CD14-positive monocyte (primary cell): ENCODE measurements at regions not wholly inside any gene's neighbourhood (a gene's known extent, or its start where the extent isn't known, plus 50 kb on each side); places are given as distances from the start of the nearest gene placed in this dataset.

Experiments used
- DNase-seq, 3 donors: peaks; one replicate each; pipeline ENCODE4 v3.0.0-alpha.2; 2011 to 2022
- H2AFZ ChIP-seq: 2 replicates; pipeline ENCODE4 v1.6.0; 2012; ENCODE audit warnings: mild to moderate bottlenecking, low read depth, low read length, inconsistent platforms; ENCODE audit not compliant: insufficient read depth, poor library complexity, severe bottlenecking
- H3K27ac ChIP-seq, 2 donors: 1 replicate in 1 of 2; 2 replicates in 1 of 2; pipeline ENCODE4 v1.5.1; 2012 to 2013; ENCODE audit warnings: low read length in 2 of 2, control low read depth in 1 of 2, inconsistent platforms in 1 of 2, low read depth in 1 of 2, mild to moderate bottlenecking in 1 of 2
- H3K27me3 ChIP-seq, 2 donors: one replicate each; pipeline versions ENCODE4 v1.6.0 to v1.6.1; 2011 to 2013; ENCODE audit warnings: low read length in 2 of 2; ENCODE audit not compliant: control insufficient read depth in 2 of 2, insufficient read depth in 2 of 2
- H3K36me3 ChIP-seq, 2 donors: replicated peaks in 1 of 2; 1 replicate in 1 of 2; 2 replicates in 1 of 2; pipeline versions ENCODE4 v1.5.1 to v1.6.1; 2012 to 2013; ENCODE audit warnings: low read length in 2 of 2, control low read depth in 1 of 2, inconsistent platforms in 1 of 2, mild to moderate bottlenecking in 1 of 2; ENCODE audit not compliant: insufficient read depth in 2 of 2, control insufficient read depth in 1 of 2
- H3K4me1 ChIP-seq, 2 donors: 1 replicate in 1 of 2; 2 replicates in 1 of 2; pipeline versions ENCODE4 v1.5.1 to v1.6.1; 2012 to 2013; ENCODE audit warnings: low read length in 2 of 2, control low read depth in 1 of 2, inconsistent platforms in 1 of 2, mild to moderate bottlenecking in 1 of 2, moderate library complexity in 1 of 2; ENCODE audit not compliant: insufficient read depth in 2 of 2, control insufficient read depth in 1 of 2
- H3K4me2 ChIP-seq: replicated peaks from 2 replicates; pipeline ENCODE3; 2012; ENCODE audit warnings: low read length, moderate library complexity, mild to moderate bottlenecking; ENCODE audit not compliant: poor library complexity, severe bottlenecking; ENCODE audit errors: extremely low read depth
- H3K4me3 ChIP-seq, 3 experiments: fragments of 200-600 bp in 1 of 3; sonication (generic) in 1 of 3; replicated peaks in 1 of 3; 1 replicate in 2 of 3; 2 replicates in 1 of 3; pipeline ENCODE4 v1.5.1; 2011 to 2013; ENCODE audit warnings: low read length in 3 of 3, mild to moderate bottlenecking in 3 of 3, control low read depth in 2 of 3, low read depth in 2 of 3, inconsistent platforms in 1 of 3, moderate library complexity in 1 of 3
- H3K79me2 ChIP-seq: 2 replicates; pipeline ENCODE4 v1.6.0; 2012; ENCODE audit warnings: mild to moderate bottlenecking, control low read depth, inconsistent platforms, low read length, moderate library complexity; ENCODE audit not compliant: insufficient read depth
- H3K9ac ChIP-seq: 2 replicates; pipeline ENCODE4 v1.6.0; 2017; ENCODE audit warnings: low read length, mild to moderate bottlenecking; ENCODE audit not compliant: insufficient read depth, poor library complexity, severe bottlenecking
- H3K9me3 ChIP-seq, 2 donors: replicated peaks in 1 of 2; 1 replicate in 1 of 2; 2 replicates in 1 of 2; pipeline versions ENCODE4 v1.5.1 to v1.6.1; 2012 to 2013; ENCODE audit warnings: low read length in 2 of 2, control low read depth in 1 of 2; ENCODE audit not compliant: control insufficient read depth in 1 of 2, insufficient read depth in 1 of 2
- H4K20me1 ChIP-seq: 2 replicates; pipeline ENCODE4 v1.6.0; 2012; ENCODE audit warnings: mild to moderate bottlenecking, low read length, control low read depth, moderate library complexity; ENCODE audit not compliant: insufficient read depth
- H3K27ac Mint-ChIP-seq, 7 donors: one replicate each; pipeline ENCODE4 v1.8.0; 2020; ENCODE audit warnings: mild to moderate bottlenecking in 7 of 7, mixed read lengths in 7 of 7, moderate library complexity in 6 of 7, inconsistent platforms in 2 of 7
- H3K27me3 Mint-ChIP-seq, 3 donors: one replicate each; pipeline ENCODE4 v1.8.0; 2021 to 2022; ENCODE audit warnings: low read depth in 3 of 3, mild to moderate bottlenecking in 3 of 3, mixed read lengths in 3 of 3, moderate library complexity in 3 of 3, inconsistent platforms in 1 of 3
- H3K36me3 Mint-ChIP-seq, 2 donors: one replicate each; pipeline ENCODE4 v1.8.0; 2020; ENCODE audit warnings: mixed read lengths in 2 of 2, inconsistent platforms in 1 of 2, mild to moderate bottlenecking in 1 of 2
- H3K4me1 Mint-ChIP-seq: one replicate; pipeline ENCODE4 v1.8.0; 2020; ENCODE audit warnings: mild to moderate bottlenecking, mixed read lengths
- H3K4me3 Mint-ChIP-seq, 2 donors: one replicate each; pipeline ENCODE4 v1.8.0; 2020; ENCODE audit warnings: mild to moderate bottlenecking in 2 of 2, mixed read lengths in 2 of 2, moderate library complexity in 1 of 2
- H3K9me3 Mint-ChIP-seq, 7 donors: one replicate each; pipeline ENCODE4 v1.8.0; 2020 to 2022; ENCODE audit warnings: mixed read lengths in 7 of 7, mild to moderate bottlenecking in 6 of 7, moderate library complexity in 6 of 7, inconsistent platforms in 2 of 7
- CTCF ChIP-seq: fragments of 200-600 bp; IDR thresholded peaks from one replicate; pipeline ENCODE4 v1.8.0; 2022; ENCODE audit warnings: antibody characterized with exemption, mild to moderate bottlenecking
- WGBS: methylation state at CpG from one replicate; pipeline ENCODE4 v1.1.5; 2013; ENCODE audit warnings: missing lambda C conversion rate; ENCODE audit not compliant: insufficient coverage; 5-methylcytosine and 5-hydroxymethylcytosine counted together
- intact Hi-C, 2 donors: fragments of 100-400 bp; cut with micrococcal nuclease; formaldehyde crosslinking; loops; one replicate each; pipeline versions ENCODE4 v1.15.0 to v1.15.1; 2023

DNA sequence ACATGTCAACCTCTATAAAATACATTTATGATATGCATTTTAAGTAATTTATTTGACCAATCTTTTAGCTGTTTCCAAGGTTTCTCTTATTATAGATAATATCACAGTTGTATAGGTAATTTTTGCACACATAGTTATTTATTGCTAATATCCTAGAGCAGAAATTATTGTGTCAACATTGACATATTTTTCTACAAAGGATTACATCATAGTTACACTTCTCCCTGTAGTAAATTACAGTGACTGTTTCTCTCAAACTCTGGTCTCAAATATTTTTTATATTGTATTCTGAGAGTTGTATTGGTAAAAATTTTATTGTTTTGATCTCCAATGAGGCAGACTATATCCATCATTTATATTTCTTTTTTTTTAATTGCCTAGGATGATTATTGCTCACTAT is 714.4 kb upstream of the CDH6 start:
- Histone ChIP-seq H2AFZ (no peak overlapping the region), H3K27me3 (no peaks in the 10 kb centered on the region), H3K79me2 (no peaks in the 10 kb centered on the region), H4K20me1 (no peaks in the 10 kb centered on the region), H3K36me3 (no peaks in the 10 kb centered on the region), H3K27ac (no peak overlapping the region), H3K4me3 (no peak overlapping the region), H3K4me1 (no peaks in the 10 kb centered on the region), H3K9ac (no peak overlapping the region), H3K9me3 (peaks cover 20 to 36% of the 10 kb centered on the region in 2 donors), H3K4me2 (no peak overlapping the region)
- H3K27ac Mint-ChIP-seq: no peak overlapping the region
- no peaks in the 10 kb centered on the region for H3K27me3 Mint-ChIP-seq
- TF ChIP-seq CTCF: no peak
- no peak overlapping the region for H3K4me3 Mint-ChIP-seq
- no peaks in the 10 kb centered on the region for H3K4me1 Mint-ChIP-seq
- no peak for DNase-seq
- intact Hi-C loops: no loop called here
- no peaks in the 10 kb centered on the region for H3K36me3 Mint-ChIP-seq
- peaks cover 7 to 19% (median 9%) of the 10 kb centered on the region in 7 donors for H3K9me3 Mint-ChIP-seq

GRCh38 chr5:30475429-30475828 is 718.1 kb upstream of the CDH6 start:
- no peak overlapping the region for H3K27ac ChIP-seq
- no peak overlapping the region for H3K4me2 ChIP-seq
- intact Hi-C loops: no loop called here
- WGBS: no CpG with 5 or more reads among the region's 4 CpGs
- no peaks in the 10 kb centered on the region for H3K27me3 ChIP-seq
- TF ChIP-seq CTCF: no peak
- Mint-ChIP-seq H3K36me3 (no peaks in the 10 kb centered on the region), H3K9me3 (peaks cover 3 to 19% (median 7%) of the 10 kb centered on the region in 7 donors), H3K4me1 (no peaks in the 10 kb centered on the region), H3K27ac (peak overlapping the region in 1 of 7 donors; percentile 0), H3K27me3 (no peaks in the 10 kb centered on the region), H3K4me3 (no peak overlapping the region)
- H3K4me3 ChIP-seq: no peak overlapping the region
- no peak for DNase-seq
- H3K9ac ChIP-seq: no peak overlapping the region
- H3K4me1 ChIP-seq: no peaks in the 10 kb centered on the region
- H3K9me3 ChIP-seq: peaks cover 17 to 34% of the 10 kb centered on the region in 2 donors
- H2AFZ ChIP-seq: no peak overlapping the region
- H3K36me3 ChIP-seq: no peaks in the 10 kb centered on the region
- no peaks in the 10 kb centered on the region for H4K20me1 ChIP-seq
- H3K79me2 ChIP-seq: no peaks in the 10 kb centered on the region
